OCI-LY3 (cell line): ENCODE measurements at regions not wholly inside any gene's neighbourhood (a gene's known extent, or its start where the extent isn't known, plus 50 kb on each side); places are given as distances from the start of the nearest gene placed in this dataset.

Experiments used
- H2AFZ ChIP-seq: fragments of 200-600, 300-600 bp; shearing (Covaris generic); 2 replicates; pipeline ENCODE4 v1.6.0; 2014; ENCODE audit warnings: antibody characterized with exemption, low read depth, low read length
- H3K27ac ChIP-seq: fragments of 200-600, 300-600 bp; sonication (generic); 2 replicates; pipeline ENCODE4 v1.5.1; 2014; ENCODE audit warnings: mild to moderate bottlenecking, low read length, moderate library complexity, mixed read lengths
- H3K27me3 ChIP-seq: fragments of 200-600, 300-600 bp; sonication (generic); 2 replicates; pipeline ENCODE4 v1.6.1; 2014; ENCODE audit warnings: low read depth, low read length, mixed read lengths
- H3K36me3 ChIP-seq: fragments of 200-600, 300-600 bp; sonication (generic); replicated peaks from 2 replicates; pipeline ENCODE3; 2014; ENCODE audit warnings: low read depth, low read length, mixed read lengths
- H3K4me1 ChIP-seq: fragments of 300-600, 200-600 bp; sonication (generic); 2 replicates; pipeline ENCODE4 v1.6.1; 2014; ENCODE audit warnings: low read length, mixed read lengths
- H3K4me2 ChIP-seq: fragments of 200-600, 300-600 bp; sonication (generic); 2 replicates; pipeline ENCODE4 v1.6.1; 2014; ENCODE audit warnings: low read length, mixed read lengths
- H3K4me3 ChIP-seq: fragments of 300-600, 200-600 bp; sonication (generic); 2 replicates; pipeline ENCODE4 v1.5.1; 2014; ENCODE audit warnings: antibody characterized with exemption, mild to moderate bottlenecking, low read length, moderate library complexity
- H3K79me2 ChIP-seq: fragments of 300-600, 200-600 bp; shearing (Covaris generic); 2 replicates; pipeline ENCODE4 v1.6.1; 2014; ENCODE audit warnings: mild to moderate bottlenecking, low read length, mixed read lengths
- H3K9ac ChIP-seq: fragments of 300-600, 200-600 bp; shearing (Covaris generic); 2 replicates; pipeline ENCODE4 v1.6.0; 2014; ENCODE audit warnings: mild to moderate bottlenecking, low read length, moderate library complexity
- H3K9me3 ChIP-seq: fragments of 200-600, 300-600 bp; shearing (Covaris generic); 2 replicates; pipeline ENCODE4 v1.6.1; 2014; ENCODE audit warnings: low read length, mixed read lengths; ENCODE audit not compliant: insufficient read depth
- H4K20me1 ChIP-seq: fragments of 200-600, 300-600 bp; sonication (generic); 2 replicates; pipeline ENCODE4 v1.6.1; 2016; ENCODE audit warnings: low read length, mixed read lengths; ENCODE audit not compliant: insufficient read depth
- CTCF ChIP-seq: fragments of 200-600, 300-600 bp; sonication (generic); IDR thresholded peaks from 2 replicates; pipeline ENCODE4 v1.5.1; 2014; ENCODE audit warnings: antibody characterized with exemption, low read length, low read depth
- EZH2phosphoT487 ChIP-seq: fragments of 200-600 bp; shearing (Covaris generic); IDR thresholded peaks from 2 replicates; pipeline ENCODE4 v1.6.1; 2018; ENCODE audit warnings: antibody characterized with exemption, mixed run types, low read depth

DNA sequence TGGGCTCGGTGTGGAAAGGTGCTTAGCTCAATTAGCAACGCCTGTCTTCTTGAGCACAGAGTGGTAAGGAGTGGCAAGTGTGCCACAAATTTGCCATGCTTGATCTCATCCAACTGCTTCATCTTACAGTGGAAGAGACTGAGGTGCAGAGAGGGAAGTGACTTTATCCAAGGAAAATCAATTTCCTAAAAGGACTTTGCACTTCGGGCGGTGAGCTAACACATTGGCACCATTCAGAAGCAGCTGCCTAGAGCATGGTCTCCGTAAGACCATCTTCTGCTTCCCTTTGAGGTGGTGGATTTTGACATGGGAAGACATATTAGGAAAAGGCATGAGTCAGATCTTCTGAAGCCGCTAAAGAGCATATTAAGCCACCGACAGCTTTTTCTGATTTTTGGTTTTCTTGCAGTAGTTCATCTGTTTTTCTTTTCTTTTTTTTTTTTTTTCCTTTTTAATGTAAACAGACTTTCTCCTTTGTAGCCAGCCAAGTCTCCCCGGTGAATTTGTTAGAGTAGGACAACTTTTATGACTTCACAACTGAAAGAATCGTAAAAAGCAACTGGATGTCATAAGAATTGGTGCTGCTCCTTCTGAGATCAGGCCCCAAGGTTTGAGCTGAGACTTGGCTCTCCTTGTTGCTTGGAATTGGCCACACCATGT is 273.2 kb downstream of the CDC5L start:
- Histone ChIP-seq H3K27me3 (no peaks in the 10 kb centered on the region), H3K36me3 (no peaks in the 10 kb centered on the region), H3K9ac (no peak overlapping the region), H4K20me1 (no peaks in the 10 kb centered on the region), H3K4me3 (no peak overlapping the region), H3K4me2 (no peak overlapping the region), H2AFZ (no peak overlapping the region), H3K27ac (no peak overlapping the region), H3K9me3 (0 out of 2 replicates have a peak, but pooled peaks cover 3% of the 10 kb centered on the region), H3K79me2 (no peaks in the 10 kb centered on the region), H3K4me1 (peaks cover 16% of the 10 kb centered on the region)
- TF ChIP-seq CTCF (no peak), EZH2phosphoT487 (no peak)

DNA sequence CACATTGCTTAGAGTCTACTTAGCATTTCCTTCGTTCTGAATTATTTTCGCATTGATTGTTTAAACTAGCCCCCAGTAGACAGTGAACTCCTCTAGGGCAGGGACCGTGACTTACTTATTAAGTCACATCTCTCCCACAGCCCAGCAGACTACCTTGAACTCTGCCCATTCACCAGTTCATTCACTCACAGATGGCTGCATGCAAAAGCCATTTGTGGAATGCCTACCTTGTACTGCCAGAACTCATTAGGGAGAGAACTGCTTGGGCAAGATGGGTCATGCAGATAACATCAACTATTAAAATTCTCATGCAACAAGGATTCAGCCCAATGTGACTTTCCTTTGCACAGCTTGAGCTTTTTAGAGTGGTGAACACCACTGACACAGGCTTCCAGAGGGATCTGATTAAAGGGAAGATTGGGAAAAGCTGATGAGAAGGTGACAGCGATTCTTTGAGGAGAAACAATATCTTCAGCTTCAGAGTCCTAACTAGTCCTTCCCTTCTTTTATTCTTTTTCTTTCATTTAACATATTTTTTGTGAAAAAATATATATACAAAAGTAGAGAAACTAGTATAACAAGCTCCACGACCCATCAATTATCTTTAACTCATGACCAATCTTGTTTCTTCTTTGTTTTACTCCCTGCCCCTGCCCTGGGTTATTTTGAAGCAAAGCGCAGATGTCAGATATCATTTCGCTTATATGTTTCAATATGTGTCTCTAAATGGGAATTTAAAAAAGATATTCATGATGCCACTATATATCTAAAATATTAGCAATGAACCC is 273.9 kb downstream of the CDC5L start:
- H3K4me1 ChIP-seq: peaks cover 15% of the 10 kb centered on the region
- TF ChIP-seq EZH2phosphoT487: no peak
- TF ChIP-seq CTCF: no peak
- H3K36me3 ChIP-seq: no peaks in the 10 kb centered on the region
- no peak overlapping the region for H3K27ac ChIP-seq
- H3K4me3 ChIP-seq: no peak overlapping the region
- no peak overlapping the region for H3K9ac ChIP-seq
- H3K4me2 ChIP-seq: no peak overlapping the region
- no peaks in the 10 kb centered on the region for H3K79me2 ChIP-seq
- H2AFZ ChIP-seq: no peak overlapping the region
- no peaks in the 10 kb centered on the region for H3K27me3 ChIP-seq
- no peaks in the 10 kb centered on the region for H4K20me1 ChIP-seq
- 0 out of 2 replicates have a peak, but pooled peaks cover 3% of the 10 kb centered on the region for H3K9me3 ChIP-seq

DNA sequence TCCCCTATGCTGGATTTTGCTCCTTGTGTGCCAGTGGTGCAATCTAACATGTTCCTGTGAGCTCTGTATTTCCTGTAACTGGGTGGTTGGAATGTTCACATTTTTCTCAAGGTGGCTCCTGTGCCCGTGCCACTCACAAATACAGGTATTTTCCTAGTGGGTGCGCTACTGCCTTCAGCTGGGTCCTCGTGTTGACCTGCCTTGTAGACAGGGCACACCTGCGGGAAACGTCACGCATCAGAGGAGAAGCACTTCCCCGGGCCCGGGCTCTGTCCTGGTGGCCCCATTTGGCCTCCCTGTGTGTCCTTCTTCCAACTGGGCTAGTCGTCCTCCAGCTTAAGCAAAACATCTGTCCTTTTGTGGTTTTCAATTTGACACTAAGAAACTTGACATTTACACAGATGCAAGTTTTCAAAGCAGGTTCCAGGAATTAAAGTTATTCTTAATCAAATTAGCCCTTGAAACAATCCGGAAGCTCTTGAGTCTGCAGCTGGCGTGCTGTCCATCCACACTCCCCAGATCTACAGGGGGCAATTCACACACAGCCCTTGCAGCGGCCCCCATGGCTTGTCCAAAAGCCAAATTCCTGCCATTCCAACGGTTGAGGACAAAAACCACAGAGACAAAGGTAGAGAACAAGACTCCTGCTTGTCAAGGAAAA is 275.1 kb downstream of the CDC5L start:
- Histone ChIP-seq H3K36me3 (no peaks in the 10 kb centered on the region), H3K9ac (no peak overlapping the region), H3K79me2 (no peaks in the 10 kb centered on the region), H3K27ac (no peak overlapping the region), H4K20me1 (no peaks in the 10 kb centered on the region), H3K4me2 (peak overlapping the region; percentile 73), H2AFZ (peak overlapping the region; percentile 83), H3K27me3 (no peaks in the 10 kb centered on the region), H3K9me3 (0 out of 2 replicates have a peak, but pooled peaks cover 3% of the 10 kb centered on the region), H3K4me3 (peak overlapping the region; percentile 45), H3K4me1 (peaks cover 15% of the 10 kb centered on the region)
- no peak for TF ChIP-seq EZH2phosphoT487
- TF ChIP-seq CTCF: 0 out of 2 replicates have a peak, but pooled peaks have one; percentile 18
